ENCODE measurements at regions not wholly inside any gene's neighbourhood (a gene's known extent, or its start where the extent isn't known, plus 50 kb on each side); places are given as distances from the start of the nearest gene placed in this dataset.

- FAIRE-seq (no peak), DNase-seq (ENCODE audit: low read depth) (no peak)
- H3K36me3 ChIP-seq (ENCODE audit: control insufficient read depth, insufficient read depth, low read length) = no peaks in the 10 kb centered on the region
- TF ChIP-seq CTCF (IDR thresholded peaks at IDR 0.05; ENCODE audit: insufficient read depth, low read length, severe bottlenecking) = no peak
- no peak overlapping the region for H3K4me3 ChIP-seq (ENCODE audit: low read depth, low read length)
- H3K27me3 ChIP-seq (ENCODE audit: control insufficient read depth, insufficient read depth, low read length) = no peaks in the 10 kb centered on the region
Measured at GRCh38 chr22:47284360-47284759, 521.9 kb downstream of the TBC1D22A start.

- no peaks in the 10 kb centered on the region for H3K36me3 ChIP-seq (ENCODE audit: control insufficient read depth, insufficient read depth, low read length)
- DNase-seq (ENCODE audit: low read depth) (no peak), FAIRE-seq (peak; percentile 60)
- no peaks in the 10 kb centered on the region for H3K27me3 ChIP-seq (ENCODE audit: control insufficient read depth, insufficient read depth, low read length)
- no peak overlapping the region for H3K4me3 ChIP-seq (ENCODE audit: low read depth, low read length)
- TF ChIP-seq CTCF (IDR thresholded peaks at IDR 0.05; ENCODE audit: insufficient read depth, low read length, severe bottlenecking) = no peak
Measured at GRCh38 chr22:47283616-47284270, 521.3 kb downstream of the TBC1D22A start.

GRCh38 chr22:47282851-47283250 lies 520.4 kb downstream of the TBC1D22A start:
- Histone ChIP-seq H3K4me3 (ENCODE audit: low read depth, low read length) (no peak overlapping the region), H3K27me3 (ENCODE audit: control insufficient read depth, insufficient read depth, low read length) (no peaks in the 10 kb centered on the region), H3K36me3 (ENCODE audit: control insufficient read depth, insufficient read depth, low read length) (no peaks in the 10 kb centered on the region)
- FAIRE-seq (no peak), DNase-seq (ENCODE audit: low read depth) (no peak)
- TF ChIP-seq CTCF (IDR thresholded peaks at IDR 0.05; ENCODE audit: insufficient read depth, low read length, severe bottlenecking) = no peak

- Histone ChIP-seq H3K27me3 (ENCODE audit: control insufficient read depth, insufficient read depth, low read length) (no peaks in the 10 kb centered on the region), H3K4me3 (ENCODE audit: low read depth, low read length) (no peak overlapping the region), H3K36me3 (ENCODE audit: control insufficient read depth, insufficient read depth, low read length) (no peaks in the 10 kb centered on the region)
- FAIRE-seq (no peak), DNase-seq (ENCODE audit: low read depth) (no peak)
- TF ChIP-seq CTCF (IDR thresholded peaks at IDR 0.05; ENCODE audit: insufficient read depth, low read length, severe bottlenecking) = no peak
Measured at GRCh38 chr22:47282366-47282765, 519.9 kb downstream of the TBC1D22A start.

GRCh38 chr22:47281126-47282106 lies 519.0 kb downstream of the TBC1D22A start:
- Histone ChIP-seq H3K27me3 (ENCODE audit: control insufficient read depth, insufficient read depth, low read length) (no peaks in the 10 kb centered on the region), H3K4me3 (ENCODE audit: low read depth, low read length) (no peak overlapping the region), H3K36me3 (ENCODE audit: control insufficient read depth, insufficient read depth, low read length) (no peaks in the 10 kb centered on the region)
- no peak for DNase-seq (ENCODE audit: low read depth)
- no peak for FAIRE-seq
- TF ChIP-seq CTCF (IDR thresholded peaks at IDR 0.05; ENCODE audit: insufficient read depth, low read length, severe bottlenecking) = no peak

Measured in bronchial epithelial cell (primary cell).